Liver (tissue), 8 donors: ENCODE measurements at regions not wholly inside any gene's neighbourhood (a gene's known extent, or its start where the extent isn't known, plus 50 kb on each side); places are given as distances from the start of the nearest gene placed in this dataset.
"Not testable (repeated sequence)": the region's sequence is repeated elsewhere in the genome, so short reads cannot be mapped to it uniquely, and the experiment has no call there.

Experiments
- DNase-seq: peaks from one replicate; pipeline ENCODE4 v3.0.0-alpha.2; 2017; ENCODE audit warnings: low spot score
- H3K27ac ChIP-seq, 2 donors: one replicate each; pipeline ENCODE4 v1.7.0; 2013; ENCODE audit warnings: inconsistent platforms in 2 of 2, low read length in 2 of 2, control low read depth in 1 of 2, low read depth in 1 of 2, mild to moderate bottlenecking in 1 of 2
- H3K27me3 ChIP-seq, 4 donors: one replicate each; pipeline versions ENCODE4 v1.6.1 to v1.7.0; 2013; ENCODE audit warnings: low read length in 3 of 4, inconsistent platforms in 1 of 4, mild to moderate bottlenecking in 1 of 4, moderate library complexity in 1 of 4; ENCODE audit not compliant: control insufficient read depth in 4 of 4, insufficient read depth in 4 of 4
- H3K36me3 ChIP-seq, 4 donors: one replicate each; pipeline versions ENCODE4 v1.6.1 to v1.7.0; 2013; ENCODE audit warnings: low read length in 3 of 4, mild to moderate bottlenecking in 3 of 4, low read depth in 1 of 4, moderate library complexity in 1 of 4; ENCODE audit not compliant: control insufficient read depth in 4 of 4, insufficient read depth in 3 of 4
- H3K4me1 ChIP-seq, 4 donors: one replicate each; pipeline versions ENCODE4 v1.6.1 to v1.7.0; 2013; ENCODE audit warnings: low read length in 3 of 4, mild to moderate bottlenecking in 3 of 4, moderate library complexity in 1 of 4; ENCODE audit not compliant: control insufficient read depth in 4 of 4, insufficient read depth in 4 of 4
- H3K4me3 ChIP-seq, 3 donors: one replicate each; pipeline versions ENCODE4 v1.6.1 to v1.7.0; 2013; ENCODE audit warnings: low read length in 3 of 3, control low read depth in 1 of 3, low read depth in 1 of 3, mild to moderate bottlenecking in 1 of 3
- H3K9ac ChIP-seq, 2 donors: one replicate each; pipeline ENCODE4 v1.7.0; 2013; ENCODE audit warnings: low read length in 2 of 2, mild to moderate bottlenecking in 2 of 2, moderate library complexity in 2 of 2, control low read depth in 1 of 2, low read depth in 1 of 2
- H3K9me3 ChIP-seq, 4 donors: one replicate each; pipeline versions ENCODE4 v1.6.1 to v1.7.0; 2013; ENCODE audit warnings: low read length in 3 of 4; ENCODE audit not compliant: control insufficient read depth in 4 of 4
- ATF3 ChIP-seq: IDR thresholded peaks from 2 replicates; pipeline ENCODE4 v1.6.1; 2016; ENCODE audit warnings: antibody characterized with exemption
- CTCF ChIP-seq: fragments of 150-350 bp; IDR thresholded peaks from 2 replicates; pipeline ENCODE4 v1.5.1; 2017; ENCODE audit warnings: improper control_type of control experiment, low read depth, low read length; ENCODE audit not compliant: missing input control
- EGR1 ChIP-seq, 2 donors: IDR thresholded peaks; 2 replicates each; pipeline ENCODE4 v1.6.1; 2016 to 2018; ENCODE audit warnings: antibody characterized with exemption in 2 of 2, low read depth in 2 of 2
- FOXA2 ChIP-seq: IDR thresholded peaks from 2 replicates; pipeline ENCODE4 v1.6.1; 2016; ENCODE audit warnings: antibody characterized with exemption
- GABPA ChIP-seq, 2 donors: IDR thresholded peaks in 1 of 2; conservative IDR thresholded peaks in 1 of 2; 2 replicates each; pipeline ENCODE4 v1.6.1; 2016; ENCODE audit warnings: antibody characterized with exemption in 2 of 2, mild to moderate bottlenecking in 1 of 2, moderate library complexity in 1 of 2
- HNF4A ChIP-seq, 2 donors: conservative IDR thresholded peaks; 2 replicates each; pipeline ENCODE4 v1.6.1; 2016; ENCODE audit warnings: antibody characterized with exemption in 2 of 2, mild to moderate bottlenecking in 2 of 2
- HNF4G ChIP-seq: IDR thresholded peaks from 2 replicates; pipeline ENCODE4 v1.6.1; 2016; ENCODE audit warnings: antibody characterized with exemption
- JUND ChIP-seq, 2 donors: IDR thresholded peaks; 2 replicates each; pipeline ENCODE4 v1.6.1; 2016; ENCODE audit warnings: antibody characterized with exemption in 2 of 2
- MAX ChIP-seq: IDR thresholded peaks from 2 replicates; pipeline ENCODE4 v1.6.1; 2016; ENCODE audit warnings: antibody characterized with exemption
- NR2F2 ChIP-seq: IDR thresholded peaks from 2 replicates; pipeline ENCODE4 v1.6.1; 2016; ENCODE audit warnings: antibody characterized with exemption
- RAD21 ChIP-seq, 2 donors: IDR thresholded peaks; 2 replicates each; pipeline ENCODE4 v1.6.1; 2016; ENCODE audit warnings: antibody characterized with exemption in 2 of 2, mild to moderate bottlenecking in 2 of 2
- TAF1 ChIP-seq: conservative IDR thresholded peaks from 2 replicates; pipeline ENCODE4 v1.6.1; 2016; ENCODE audit warnings: antibody characterized with exemption, mild to moderate bottlenecking
- ZBTB33 ChIP-seq: IDR thresholded peaks from 2 replicates; pipeline ENCODE4 v1.6.1; 2016; ENCODE audit warnings: antibody characterized with exemption
- WGBS: extraction: QIAGEN DNeasy Blood & Tissue Kit; methylation state at CpG from one replicate; pipeline ENCODE4 v1.1.7; 2013; 5-methylcytosine and 5-hydroxymethylcytosine counted together
- TF ChIP-seq, protein P1 (sequence below): IDR thresholded peaks from 2 replicates; pipeline ENCODE4 v1.6.1; 2016; ENCODE audit warnings: antibody characterized with exemption, mild to moderate bottlenecking
- donor health status: healthy.
- donor health status: healthy.
- donor health status: healthy.
- donor health status: healthy.
- donor health status: healthy.

DNA sequence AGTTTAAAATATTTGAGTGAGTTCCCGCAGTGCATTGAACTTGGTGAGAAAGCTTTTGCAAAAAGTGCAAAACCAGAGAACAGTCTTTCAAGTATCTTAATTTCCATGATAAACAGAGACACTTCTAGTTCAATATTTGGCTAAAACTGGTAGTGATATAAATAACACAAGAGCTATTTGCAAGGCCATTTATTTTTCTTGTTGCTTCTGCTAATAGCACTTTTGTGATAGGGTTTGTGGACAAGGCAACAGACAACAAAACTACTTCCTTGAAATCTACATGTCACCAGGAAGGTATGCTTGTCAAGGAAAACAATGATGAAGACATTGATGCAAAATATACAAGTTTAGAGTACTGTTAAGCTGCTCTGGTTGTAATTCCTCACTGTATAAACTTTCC is 1225.1 kb downstream of the OTOL1 start:
- Histone ChIP-seq H3K27ac (no peak overlapping the region), H3K9ac (no peak overlapping the region), H3K4me3 (no peak overlapping the region), H3K36me3 (no peaks in the 10 kb centered on the region), H3K9me3 (no peaks in the 10 kb centered on the region), H3K4me1 (no peaks in the 10 kb centered on the region), H3K27me3 (no peaks in the 10 kb centered on the region)
- DNase-seq, result no peak
- TF ChIP-seq TAF1 (no peak), CTCF (no peak), EGR1 (IDR thresholded peaks at IDR 0.05; ENCODE audit: low read depth in 2 of 2) (no peak), GABPA (IDR thresholded peaks at IDR 0.05 in 1 of 2, conservative IDR thresholded peaks at IDR 0.05 in 1 of 2) (no peak)
- TF ChIP-seq, protein P1, sequence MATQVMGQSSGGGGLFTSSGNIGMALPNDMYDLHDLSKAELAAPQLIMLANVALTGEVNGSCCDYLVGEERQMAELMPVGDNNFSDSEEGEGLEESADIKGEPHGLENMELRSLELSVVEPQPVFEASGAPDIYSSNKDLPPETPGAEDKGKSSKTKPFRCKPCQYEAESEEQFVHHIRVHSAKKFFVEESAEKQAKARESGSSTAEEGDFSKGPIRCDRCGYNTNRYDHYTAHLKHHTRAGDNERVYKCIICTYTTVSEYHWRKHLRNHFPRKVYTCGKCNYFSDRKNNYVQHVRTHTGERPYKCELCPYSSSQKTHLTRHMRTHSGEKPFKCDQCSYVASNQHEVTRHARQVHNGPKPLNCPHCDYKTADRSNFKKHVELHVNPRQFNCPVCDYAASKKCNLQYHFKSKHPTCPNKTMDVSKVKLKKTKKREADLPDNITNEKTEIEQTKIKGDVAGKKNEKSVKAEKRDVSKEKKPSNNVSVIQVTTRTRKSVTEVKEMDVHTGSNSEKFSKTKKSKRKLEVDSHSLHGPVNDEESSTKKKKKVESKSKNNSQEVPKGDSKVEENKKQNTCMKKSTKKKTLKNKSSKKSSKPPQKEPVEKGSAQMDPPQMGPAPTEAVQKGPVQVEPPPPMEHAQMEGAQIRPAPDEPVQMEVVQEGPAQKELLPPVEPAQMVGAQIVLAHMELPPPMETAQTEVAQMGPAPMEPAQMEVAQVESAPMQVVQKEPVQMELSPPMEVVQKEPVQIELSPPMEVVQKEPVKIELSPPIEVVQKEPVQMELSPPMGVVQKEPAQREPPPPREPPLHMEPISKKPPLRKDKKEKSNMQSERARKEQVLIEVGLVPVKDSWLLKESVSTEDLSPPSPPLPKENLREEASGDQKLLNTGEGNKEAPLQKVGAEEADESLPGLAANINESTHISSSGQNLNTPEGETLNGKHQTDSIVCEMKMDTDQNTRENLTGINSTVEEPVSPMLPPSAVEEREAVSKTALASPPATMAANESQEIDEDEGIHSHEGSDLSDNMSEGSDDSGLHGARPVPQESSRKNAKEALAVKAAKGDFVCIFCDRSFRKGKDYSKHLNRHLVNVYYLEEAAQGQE, result no peak
- WGBS, result 41% methylated on average over 1 of the region's 1 CpG

DNA sequence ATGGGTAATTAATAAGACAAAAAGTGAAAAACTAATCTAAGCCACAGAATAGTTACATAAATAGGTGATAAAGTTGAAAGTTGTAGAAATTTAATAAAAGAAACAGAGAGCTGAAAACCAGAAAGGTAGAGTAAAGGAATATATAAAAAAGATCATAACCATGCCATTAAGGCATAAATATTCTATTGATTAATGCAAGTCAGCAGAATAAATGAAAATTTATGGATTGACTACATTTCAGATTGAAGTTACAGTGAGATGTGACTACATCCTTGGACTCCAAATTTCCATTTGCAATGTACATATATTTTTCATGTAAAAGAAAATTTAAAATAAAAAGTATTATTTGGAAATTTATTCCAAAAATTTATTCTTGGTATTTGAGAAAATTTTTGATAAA is 1225.7 kb downstream of the OTOL1 start:
- Histone ChIP-seq H3K27ac (no peak overlapping the region), H3K36me3 (no peaks in the 10 kb centered on the region), H3K4me1 (no peaks in the 10 kb centered on the region), H3K9ac (no peak overlapping the region), H3K27me3 (no peaks in the 10 kb centered on the region), H3K9me3 (no peaks in the 10 kb centered on the region), H3K4me3 (no peak overlapping the region)
- TF ChIP-seq CTCF, result no peak
- TF ChIP-seq TAF1, result no peak
- no peak for TF ChIP-seq HNF4G
- no peak for TF ChIP-seq GABPA (IDR thresholded peaks at IDR 0.05 in 1 of 2, conservative IDR thresholded peaks at IDR 0.05 in 1 of 2)
- TF ChIP-seq, protein P1, result no peak
- TF ChIP-seq MAX, result no peak
- no peak for TF ChIP-seq EGR1 (IDR thresholded peaks at IDR 0.05; ENCODE audit: low read depth in 2 of 2)
- TF ChIP-seq ATF3, result no peak
- TF ChIP-seq JUND (IDR thresholded peaks at IDR 0.05), result no peak
- no peak for TF ChIP-seq ZBTB33
- no peak for TF ChIP-seq NR2F2
- no peak for TF ChIP-seq FOXA2
- no peak for TF ChIP-seq RAD21 (IDR thresholded peaks at IDR 0.05)
- TF ChIP-seq HNF4A (conservative IDR thresholded peaks at IDR 0.05), result no peak
- no peak for DNase-seq

DNA sequence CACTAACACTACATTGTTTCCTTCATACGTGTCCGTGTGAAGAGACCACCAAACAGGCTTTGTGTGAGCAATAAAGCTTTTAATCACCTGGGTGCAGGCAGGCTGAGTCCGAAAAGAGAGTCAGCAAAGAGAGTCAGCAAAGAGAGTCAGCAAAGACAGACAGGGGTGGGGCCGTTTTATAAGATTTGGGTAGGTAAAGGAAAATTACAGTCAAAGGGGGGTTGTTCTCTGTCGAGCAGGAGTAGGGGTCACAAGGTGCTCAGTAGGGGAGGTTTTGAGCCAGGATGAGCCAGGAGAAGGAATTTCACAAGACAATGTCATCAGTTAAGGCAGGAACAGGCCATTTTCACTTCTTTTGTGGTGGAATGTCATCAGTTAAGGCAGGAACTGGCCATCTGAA is 1226.2 kb downstream of the OTOL1 start:
- H3K27ac ChIP-seq, H3K9me3 ChIP-seq, H3K36me3 ChIP-seq, DNase-seq, H3K9ac ChIP-seq, H3K4me3 ChIP-seq, H3K27me3 ChIP-seq, H3K4me1 ChIP-seq: not testable (repeated sequence)
- 52% methylated on average over 5 of the region's 5 CpGs for WGBS
